ENCODE measurements at regions not wholly inside any gene's neighbourhood (a gene's known extent, or its start where the extent isn't known, plus 50 kb on each side); places are given as distances from the start of the nearest gene placed in this dataset.

- TF ChIP-seq SMC3 (IDR thresholded peaks at IDR 0.05; ENCODE audit: low read depth, low read length) = no peak
- no peak for TF ChIP-seq CTCF (conservative IDR thresholded peaks at IDR 0.05; ENCODE audit: low read depth, low read length)
- TF ChIP-seq POLR2A (IDR thresholded peaks at IDR 0.05; ENCODE audit: low read depth, low read length) = no peak
- TF ChIP-seq USF2 (IDR thresholded peaks at IDR 0.05; ENCODE audit: low read depth, low read length) = no peak
- TF ChIP-seq BHLHE40 (IDR thresholded peaks at IDR 0.05; ENCODE audit: low read depth, low read length) = no peak
Measured at GRCh38 chr6:95410168-95410567, 167.2 kb upstream of the MANEA start.

All from IMR-90 (cell line).